ENCODE measurements at regions not wholly inside any gene's neighbourhood (a gene's known extent, or its start where the extent isn't known, plus 50 kb on each side); places are given as distances from the start of the nearest gene placed in this dataset.

DNA sequence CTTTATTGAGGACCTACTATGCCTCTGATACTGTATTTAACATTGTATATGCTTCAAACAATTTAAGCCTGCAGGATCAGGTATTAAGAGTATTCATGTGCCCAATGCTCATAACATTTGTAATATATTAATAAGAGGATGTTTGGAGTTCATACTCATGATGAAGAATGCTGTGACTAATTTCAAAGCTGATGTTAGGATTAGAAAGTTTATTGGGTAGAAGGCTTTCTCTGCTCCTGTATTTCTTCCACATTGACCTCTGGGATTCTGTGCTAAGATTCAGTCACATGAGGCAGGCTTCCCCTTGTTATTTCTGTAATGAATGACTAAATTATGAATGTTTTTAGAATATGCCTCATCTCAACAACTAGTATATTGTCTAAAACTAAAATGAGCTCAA, 456.4 kb downstream of the NFIB start:
- no peak for TF ChIP-seq EZH2 (IDR thresholded peaks at IDR 0.05; ENCODE audit: insufficient read depth, poor library complexity, severe bottlenecking)
- no peak for TF ChIP-seq EZH2phosphoT487 (IDR thresholded peaks at IDR 0.05; ENCODE audit: insufficient read depth, low read depth)

Data from GM23248 (cell line).